PC-3 (cell line): ENCODE measurements at regions not wholly inside any gene's neighbourhood (a gene's known extent, or its start where the extent isn't known, plus 50 kb on each side); places are given as distances from the start of the nearest gene placed in this dataset.

Source experiments
- EZH2 ChIP-seq: fragments of 300-600 bp; sonication (generic); IDR thresholded peaks from one replicate; pipeline ENCODE4 v1.6.1; 2017; ENCODE audit warnings: antibody characterized with exemption, mild to moderate bottlenecking, low read length; ENCODE audit not compliant: unreplicated experiment
- TF ChIP-seq, protein P1 (sequence below): fragments of 300-600 bp; sonication (generic); conservative IDR thresholded peaks from 2 replicates; pipeline ENCODE4 v1.5.1; 2017; ENCODE audit warnings: antibody characterized with exemption, low read depth, mild to moderate bottlenecking, low read length

DNA sequence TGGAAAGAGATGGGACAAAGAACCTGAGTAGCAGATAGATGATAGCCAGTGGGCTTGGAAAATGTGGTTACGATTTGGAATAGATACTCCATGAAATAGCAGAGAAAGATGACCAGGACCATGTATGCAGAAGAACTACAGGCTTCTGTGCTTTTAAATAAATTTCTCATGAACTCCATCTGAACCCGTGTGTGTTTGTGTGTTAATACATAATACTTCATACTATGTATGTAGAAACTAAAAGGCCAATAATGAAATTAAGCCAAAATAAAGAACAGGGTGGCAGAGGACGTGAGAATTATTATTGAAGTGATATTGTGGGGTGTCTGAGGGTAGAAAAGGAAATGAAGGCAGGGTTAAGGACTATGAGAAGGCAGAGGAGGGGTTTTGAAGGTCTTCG, 385.1 kb upstream of the RPS23 start:
- no peak for TF ChIP-seq EZH2
- TF ChIP-seq, protein P1, sequence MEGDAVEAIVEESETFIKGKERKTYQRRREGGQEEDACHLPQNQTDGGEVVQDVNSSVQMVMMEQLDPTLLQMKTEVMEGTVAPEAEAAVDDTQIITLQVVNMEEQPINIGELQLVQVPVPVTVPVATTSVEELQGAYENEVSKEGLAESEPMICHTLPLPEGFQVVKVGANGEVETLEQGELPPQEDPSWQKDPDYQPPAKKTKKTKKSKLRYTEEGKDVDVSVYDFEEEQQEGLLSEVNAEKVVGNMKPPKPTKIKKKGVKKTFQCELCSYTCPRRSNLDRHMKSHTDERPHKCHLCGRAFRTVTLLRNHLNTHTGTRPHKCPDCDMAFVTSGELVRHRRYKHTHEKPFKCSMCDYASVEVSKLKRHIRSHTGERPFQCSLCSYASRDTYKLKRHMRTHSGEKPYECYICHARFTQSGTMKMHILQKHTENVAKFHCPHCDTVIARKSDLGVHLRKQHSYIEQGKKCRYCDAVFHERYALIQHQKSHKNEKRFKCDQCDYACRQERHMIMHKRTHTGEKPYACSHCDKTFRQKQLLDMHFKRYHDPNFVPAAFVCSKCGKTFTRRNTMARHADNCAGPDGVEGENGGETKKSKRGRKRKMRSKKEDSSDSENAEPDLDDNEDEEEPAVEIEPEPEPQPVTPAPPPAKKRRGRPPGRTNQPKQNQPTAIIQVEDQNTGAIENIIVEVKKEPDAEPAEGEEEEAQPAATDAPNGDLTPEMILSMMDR = no peak
